HFFc6 (cell line): ENCODE measurements at regions not wholly inside any gene's neighbourhood (a gene's known extent, or its start where the extent isn't known, plus 50 kb on each side); places are given as distances from the start of the nearest gene placed in this dataset.
"Not testable (repeated sequence)": the region's sequence is repeated elsewhere in the genome, so short reads cannot be mapped to it uniquely, and the experiment has no call there.

Experiments
- DNase-seq: peaks from one replicate; pipeline ENCODE4 v3.0.0-alpha.2; 2018
- H3K27ac Mint-ChIP-seq: 2 replicates; pipeline ENCODE4 v1.8.0; 2020; ENCODE audit warnings: mild to moderate bottlenecking, mixed read lengths
- H3K27me3 Mint-ChIP-seq: 2 replicates; pipeline ENCODE4 v1.8.0; 2021; ENCODE audit warnings: mild to moderate bottlenecking, moderate library complexity, mixed read lengths; ENCODE audit not compliant: insufficient read depth
- H3K36me3 Mint-ChIP-seq: 2 replicates; pipeline ENCODE4 v1.8.0; 2021; ENCODE audit warnings: low read depth, mixed read lengths
- H3K4me1 Mint-ChIP-seq: 2 replicates; pipeline ENCODE4 v1.8.0; 2020; ENCODE audit warnings: low read depth, mixed read lengths
- H3K4me3 Mint-ChIP-seq: 2 replicates; pipeline ENCODE4 v1.8.0; 2020; ENCODE audit warnings: mild to moderate bottlenecking, moderate library complexity, mixed read lengths
- H3K9me3 Mint-ChIP-seq: 2 replicates; pipeline ENCODE4 v1.8.0; 2020; ENCODE audit warnings: mild to moderate bottlenecking, mixed read lengths
- CTCF ChIP-seq: fragments of 200-600 bp; sonication (generic); IDR thresholded peaks from 2 replicates; pipeline ENCODE4 v1.5.0; 2021; ENCODE audit warnings: antibody characterized with exemption, mild to moderate bottlenecking

- Mint-ChIP-seq H3K27me3 (no peaks in the 10 kb centered on the region; the same call in 1 of the 2 replicates), H3K4me3 (no peak overlapping the region), H3K27ac (no peak overlapping the region), H3K9me3 (no peaks in the 10 kb centered on the region), H3K36me3 (peaks cover 6% of the 10 kb centered on the region), H3K4me1 (peaks cover 19% of the 10 kb centered on the region)
- DNase-seq = no peak
- no peak for TF ChIP-seq CTCF
These were observed 293.9 kb downstream of the DUSP6 start for GRCh38 chr12:89058402-89058801.

GRCh38 chr12:89053817-89054216 lies 298.5 kb downstream of the DUSP6 start:
- H3K36me3 Mint-ChIP-seq = peaks cover 11% of the 10 kb centered on the region
- H3K4me3 Mint-ChIP-seq, H3K9me3 Mint-ChIP-seq, H3K27ac Mint-ChIP-seq, DNase-seq, H3K27me3 Mint-ChIP-seq, H3K4me1 Mint-ChIP-seq: not testable (repeated sequence)

- TF ChIP-seq CTCF = peak; percentile 98
- peak; percentile 58 for DNase-seq
- Mint-ChIP-seq H3K36me3 (peaks cover 11% of the 10 kb centered on the region), H3K27ac (no peak overlapping the region), H3K9me3 (no peaks in the 10 kb centered on the region), H3K27me3 (no peaks in the 10 kb centered on the region), H3K4me3 (no peak overlapping the region), H3K4me1 (no peaks in the 10 kb centered on the region; the same call in 1 of the 2 replicates)
These were observed 301.1 kb downstream of the DUSP6 start for GRCh38 chr12:89051065-89051677.

GRCh38 chr12:89047856-89048418 lies 304.4 kb downstream of the DUSP6 start:
- Mint-ChIP-seq H3K4me3 (no peak overlapping the region), H3K27ac (no peak overlapping the region), H3K36me3 (0 out of 2 replicates have a peak, but pooled peaks cover under 1% of the 10 kb centered on the region), H3K9me3 (no peaks in the 10 kb centered on the region), H3K4me1 (no peaks in the 10 kb centered on the region; the same call in 1 of the 2 replicates), H3K27me3 (no peaks in the 10 kb centered on the region)
- no peak for DNase-seq
- TF ChIP-seq CTCF = no peak

- Mint-ChIP-seq H3K4me1 (peaks cover 19% of the 10 kb centered on the region; the same call in 1 of the 2 replicates), H3K36me3 (no peaks in the 10 kb centered on the region), H3K27ac (no peak overlapping the region), H3K9me3 (no peaks in the 10 kb centered on the region), H3K27me3 (no peaks in the 10 kb centered on the region; the same call in 1 of the 2 replicates), H3K4me3 (no peak overlapping the region)
- DNase-seq = no peak
- TF ChIP-seq CTCF = no peak
These were observed 311.2 kb downstream of the DUSP6 start for GRCh38 chr12:89041078-89041477.

- Mint-ChIP-seq H3K27ac (no peak overlapping the region), H3K36me3 (no peaks in the 10 kb centered on the region), H3K4me1 (peaks cover 19% of the 10 kb centered on the region; the same call in 1 of the 2 replicates), H3K4me3 (no peak overlapping the region), H3K27me3 (no peaks in the 10 kb centered on the region; the same call in 1 of the 2 replicates), H3K9me3 (no peaks in the 10 kb centered on the region)
- no peak for TF ChIP-seq CTCF
- peak; percentile 15 for DNase-seq
These were observed 311.9 kb downstream of the DUSP6 start for GRCh38 chr12:89040146-89040964.
